ENCODE measurements at regions not wholly inside any gene's neighbourhood (a gene's known extent, or its start where the extent isn't known, plus 50 kb on each side); places are given as distances from the start of the nearest gene placed in this dataset.
"Not testable (repeated sequence)": the region's sequence is repeated elsewhere in the genome, so short reads cannot be mapped to it uniquely, and the experiment has no call there.

DNA sequence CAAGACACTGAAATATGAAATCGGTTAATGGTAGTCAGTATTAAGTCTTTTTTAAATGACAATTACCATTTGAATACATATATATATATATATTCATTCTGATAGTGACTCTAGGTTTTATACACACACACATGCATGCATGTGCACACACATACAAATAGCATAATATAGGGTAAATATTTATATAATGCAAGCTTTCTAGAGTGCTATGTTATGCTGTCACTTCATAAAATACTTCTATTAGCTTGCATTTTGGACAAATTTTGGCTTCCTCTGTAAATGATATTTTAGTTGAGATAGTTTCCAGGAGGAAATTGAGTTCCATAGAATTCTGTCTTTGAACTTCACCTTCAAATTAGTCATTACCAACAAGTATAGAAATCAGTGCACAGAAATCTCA is 89.9 kb upstream of the EPHA3 start:
- TF ChIP-seq ARNTL (CRISPR knock-in tag; IDR thresholded peaks at IDR 0.05; ENCODE audit: borderline replicate concordance, low read depth) (no peak), ZFP3 (CRISPR knock-in tag; IDR thresholded peaks at IDR 0.05) (no peak), BACH2 (CRISPR knock-in tag; IDR thresholded peaks at IDR 0.05; ENCODE audit: borderline replicate concordance) (no peak), PPARA (CRISPR knock-in tag; IDR thresholded peaks at IDR 0.05; ENCODE audit: borderline replicate concordance) (no peak), ZNF565 (CRISPR knock-in tag; conservative IDR thresholded peaks at IDR 0.05; ENCODE audit: low read depth) (no peak), ZNF8 (CRISPR knock-in tag; IDR thresholded peaks at IDR 0.05) (no peak), ZFP30 (CRISPR knock-in tag; IDR thresholded peaks at IDR 0.05) (no peak), RARB (CRISPR knock-in tag; IDR thresholded peaks at IDR 0.05) (no peak), TCF4 (CRISPR knock-in tag; IDR thresholded peaks at IDR 0.05; ENCODE audit: borderline replicate concordance) (no peak), CSDC2 (CRISPR knock-in tag; IDR thresholded peaks at IDR 0.05) (no peak), PATZ1 (CRISPR knock-in tag; IDR thresholded peaks at IDR 0.05; ENCODE audit: borderline replicate concordance) (no peak), GLIS3 (CRISPR knock-in tag; IDR thresholded peaks at IDR 0.05) (no peak), ISL1 (CRISPR knock-in tag; IDR thresholded peaks at IDR 0.05) (no peak), ZNF70 (CRISPR knock-in tag; IDR thresholded peaks at IDR 0.05) (no peak)
- ATAC-seq, result no peak

DNA sequence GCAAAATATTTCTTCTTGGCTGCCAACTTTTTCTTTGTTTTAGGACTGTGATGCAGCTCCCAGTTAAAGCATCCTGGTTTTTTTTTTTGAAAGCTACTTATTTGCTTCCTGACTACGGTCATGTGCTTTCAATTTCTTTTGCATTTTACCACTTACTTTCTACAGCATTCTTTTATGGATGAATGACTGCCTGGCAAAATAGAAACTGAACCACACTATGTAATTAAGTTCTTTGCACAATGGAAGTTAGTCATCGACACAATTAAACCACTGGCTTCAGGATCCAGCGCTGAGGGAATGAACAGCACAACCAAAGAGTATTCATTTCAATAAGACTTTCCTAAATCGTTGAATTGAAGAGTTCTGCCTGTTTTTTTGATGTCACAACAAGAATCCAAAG is 82.2 kb upstream of the EPHA3 start:
- no peak for TF ChIP-seq ZFP3 (CRISPR knock-in tag; IDR thresholded peaks at IDR 0.05)
- no peak for TF ChIP-seq RARB (CRISPR knock-in tag; IDR thresholded peaks at IDR 0.05)
- TF ChIP-seq ARNTL (CRISPR knock-in tag; IDR thresholded peaks at IDR 0.05; ENCODE audit: borderline replicate concordance, low read depth), result no peak
- TF ChIP-seq PATZ1 (CRISPR knock-in tag; IDR thresholded peaks at IDR 0.05; ENCODE audit: borderline replicate concordance), result no peak
- TF ChIP-seq GLIS3 (CRISPR knock-in tag; IDR thresholded peaks at IDR 0.05), result no peak
- ATAC-seq, result no peak

DNA sequence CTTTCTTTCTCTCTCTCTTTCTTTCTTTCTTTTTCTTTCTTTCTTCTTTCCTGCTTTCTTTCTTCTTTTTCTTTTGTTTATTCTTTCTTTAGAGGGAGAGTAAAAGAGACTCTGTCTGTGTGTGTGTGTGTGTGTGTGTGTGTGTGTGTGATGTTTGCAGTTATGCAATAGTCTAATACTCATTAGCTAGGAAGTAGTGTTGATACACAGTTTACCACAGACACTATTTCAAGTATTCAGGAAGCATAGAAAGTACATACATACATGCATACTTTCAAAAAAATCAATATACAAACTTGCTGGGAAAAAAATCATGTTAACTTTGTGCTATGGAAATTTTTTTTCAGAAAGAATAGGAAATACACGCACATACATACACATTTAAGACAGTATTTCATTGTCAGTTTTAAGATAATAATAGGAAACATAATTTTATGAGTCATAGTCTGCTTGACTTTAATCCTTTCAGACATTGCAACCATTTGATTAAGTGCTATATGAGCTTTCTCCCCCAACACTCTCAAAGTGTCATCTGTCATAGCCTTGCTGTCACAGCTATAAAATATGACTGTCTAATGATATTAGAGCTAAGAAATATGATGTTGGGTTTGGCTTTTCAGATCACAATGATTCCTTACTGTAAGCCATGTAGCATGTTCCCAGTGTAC is 74.9 kb upstream of the EPHA3 start:
- ATAC-seq, result no peak
- TF ChIP-seq TCF4 (CRISPR knock-in tag; IDR thresholded peaks at IDR 0.05; ENCODE audit: borderline replicate concordance), result no peak
- no peak for TF ChIP-seq SNAI2 (CRISPR knock-in tag; IDR thresholded peaks at IDR 0.05)
- no peak for TF ChIP-seq CSRNP3 (CRISPR knock-in tag; IDR thresholded peaks at IDR 0.05)
- TF ChIP-seq ZNF8 (CRISPR knock-in tag; IDR thresholded peaks at IDR 0.05), result no peak
- TF ChIP-seq ZFP30 (CRISPR knock-in tag; IDR thresholded peaks at IDR 0.05), result no peak
- no peak for TF ChIP-seq TOX (CRISPR knock-in tag; IDR thresholded peaks at IDR 0.05; ENCODE audit: borderline replicate concordance)
- TF ChIP-seq GLIS3 (CRISPR knock-in tag; IDR thresholded peaks at IDR 0.05), result no peak
- TF ChIP-seq ZNF70 (CRISPR knock-in tag; IDR thresholded peaks at IDR 0.05), result no peak
- TF ChIP-seq, protein P1, sequence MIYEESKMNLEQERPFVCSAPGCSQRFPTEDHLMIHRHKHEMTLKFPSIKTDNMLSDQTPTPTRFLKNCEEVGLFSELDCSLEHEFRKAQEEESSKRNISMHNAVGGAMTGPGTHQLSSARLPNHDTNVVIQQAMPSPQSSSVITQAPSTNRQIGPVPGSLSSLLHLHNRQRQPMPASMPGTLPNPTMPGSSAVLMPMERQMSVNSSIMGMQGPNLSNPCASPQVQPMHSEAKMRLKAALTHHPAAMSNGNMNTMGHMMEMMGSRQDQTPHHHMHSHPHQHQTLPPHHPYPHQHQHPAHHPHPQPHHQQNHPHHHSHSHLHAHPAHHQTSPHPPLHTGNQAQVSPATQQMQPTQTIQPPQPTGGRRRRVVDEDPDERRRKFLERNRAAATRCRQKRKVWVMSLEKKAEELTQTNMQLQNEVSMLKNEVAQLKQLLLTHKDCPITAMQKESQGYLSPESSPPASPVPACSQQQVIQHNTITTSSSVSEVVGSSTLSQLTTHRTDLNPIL (CRISPR knock-in tag; IDR thresholded peaks at IDR 0.05; ENCODE audit: low read depth), result no peak
- no peak for TF ChIP-seq ISL1 (CRISPR knock-in tag; IDR thresholded peaks at IDR 0.05)
- no peak for TF ChIP-seq OSR1 (CRISPR knock-in tag; IDR thresholded peaks at IDR 0.05)
- TF ChIP-seq, protein P2, sequence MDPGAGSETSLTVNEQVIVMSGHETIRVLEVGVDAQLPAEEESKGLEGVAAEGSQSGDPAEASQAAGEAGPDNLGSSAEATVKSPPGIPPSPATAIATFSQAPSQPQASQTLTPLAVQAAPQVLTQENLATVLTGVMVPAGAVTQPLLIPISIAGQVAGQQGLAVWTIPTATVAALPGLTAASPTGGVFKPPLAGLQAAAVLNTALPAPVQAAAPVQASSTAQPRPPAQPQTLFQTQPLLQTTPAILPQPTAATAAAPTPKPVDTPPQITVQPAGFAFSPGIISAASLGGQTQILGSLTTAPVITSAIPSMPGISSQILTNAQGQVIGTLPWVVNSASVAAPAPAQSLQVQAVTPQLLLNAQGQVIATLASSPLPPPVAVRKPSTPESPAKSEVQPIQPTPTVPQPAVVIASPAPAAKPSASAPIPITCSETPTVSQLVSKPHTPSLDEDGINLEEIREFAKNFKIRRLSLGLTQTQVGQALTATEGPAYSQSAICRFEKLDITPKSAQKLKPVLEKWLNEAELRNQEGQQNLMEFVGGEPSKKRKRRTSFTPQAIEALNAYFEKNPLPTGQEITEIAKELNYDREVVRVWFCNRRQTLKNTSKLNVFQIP (CRISPR knock-in tag; IDR thresholded peaks at IDR 0.05; ENCODE audit: borderline replicate concordance, low read depth), result no peak
- TF ChIP-seq ZFP3 (CRISPR knock-in tag; IDR thresholded peaks at IDR 0.05), result no peak
- no peak for TF ChIP-seq ZNF565 (CRISPR knock-in tag; conservative IDR thresholded peaks at IDR 0.05; ENCODE audit: low read depth)
- TF ChIP-seq ZC3H10 (CRISPR knock-in tag; IDR thresholded peaks at IDR 0.05), result no peak
- TF ChIP-seq BACH2 (CRISPR knock-in tag; IDR thresholded peaks at IDR 0.05; ENCODE audit: borderline replicate concordance), result no peak
- no peak for TF ChIP-seq ARNTL (CRISPR knock-in tag; IDR thresholded peaks at IDR 0.05; ENCODE audit: borderline replicate concordance, low read depth)

GRCh38 chr3:89034723-89035122 is 72.7 kb upstream of the EPHA3 start:
- not testable (repeated sequence) for ATAC-seq

Data from SK-N-SH treated with all-trans-retinoic acid at 6 μM for 48 hours (cell line).